ENCODE measurements at regions not wholly inside any gene's neighbourhood (a gene's known extent, or its start where the extent isn't known, plus 50 kb on each side); places are given as distances from the start of the nearest gene placed in this dataset.

DNA sequence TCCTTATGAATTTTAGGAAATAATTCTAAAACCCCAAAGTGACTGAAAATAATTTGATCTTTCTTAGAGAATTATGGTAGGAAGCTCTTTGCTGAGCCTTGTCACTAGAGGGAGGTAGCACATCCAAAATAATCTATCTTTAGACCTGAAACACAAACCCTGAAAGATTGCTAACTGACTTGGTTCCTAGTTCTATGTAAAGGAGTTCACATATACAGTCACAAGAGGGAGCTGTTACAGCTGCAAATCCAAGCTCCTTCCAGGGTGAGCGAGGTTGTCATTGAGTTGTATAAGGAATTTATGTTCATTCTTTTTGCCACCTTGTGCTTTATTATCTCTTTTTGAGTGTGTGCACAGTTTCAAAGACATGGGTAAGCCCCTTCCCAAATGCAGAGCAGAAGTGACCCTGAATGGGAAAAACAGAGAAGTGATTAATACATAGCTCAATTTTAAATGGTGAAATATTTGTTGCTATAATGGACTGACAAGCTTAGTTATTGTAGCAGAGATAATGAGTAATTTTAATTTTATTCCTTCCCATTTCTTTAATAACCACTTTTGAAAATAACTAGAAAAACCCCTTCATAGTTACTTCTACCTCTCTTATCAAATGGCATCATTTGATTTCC, 387.9 kb downstream of the DAD1 start:
- TF ChIP-seq EZH2 (IDR thresholded peaks at IDR 0.05; ENCODE audit: insufficient read depth, poor library complexity, severe bottlenecking): no peak
- TF ChIP-seq EZH2phosphoT487 (IDR thresholded peaks at IDR 0.05; ENCODE audit: insufficient read depth, low read depth): no peak

All from GM23248 (cell line).